ENCODE measurements at regions not wholly inside any gene's neighbourhood (a gene's known extent, or its start where the extent isn't known, plus 50 kb on each side); places are given as distances from the start of the nearest gene placed in this dataset.

GRCh38 chr6:133818320-133818719 is 70.6 kb upstream of the TCF21 start:
- Histone ChIP-seq H3K36me3 (ENCODE audit: control insufficient read depth in 2 of 2, insufficient read depth in 2 of 2, low read length in 1 of 2) (no peaks in the 10 kb centered on the region), H3K4me1 (ENCODE audit: control insufficient read depth in 2 of 2, insufficient read depth in 2 of 2, low read length in 1 of 2) (no peaks in the 10 kb centered on the region), H3K27me3 (ENCODE audit: control insufficient read depth in 1 of 2, insufficient read depth in 2 of 2, low read length in 2 of 2) (peaks cover 0 to 2% of the 10 kb centered on the region in 2 donors), H3K27ac (ENCODE audit: low read depth in 2 of 2, low read length in 1 of 2) (no peak overlapping the region), H3K9me3 (ENCODE audit: control insufficient read depth in 2 of 2, insufficient read depth in 1 of 2, low read depth in 1 of 2, low read length in 1 of 2) (no peaks in the 10 kb centered on the region), H3K4me3 (ENCODE audit: low read depth in 1 of 2, low read length in 2 of 2) (no peak overlapping the region)
- 70 to 75% methylated on average over 6 of the region's 6 CpGs for WGBS, 2 donors

- Histone ChIP-seq H3K27me3 (ENCODE audit: control insufficient read depth in 1 of 2, insufficient read depth in 2 of 2, low read length in 2 of 2) (peaks cover 0 to 2% of the 10 kb centered on the region in 2 donors), H3K27ac (ENCODE audit: low read depth in 2 of 2, low read length in 1 of 2) (no peak overlapping the region), H3K9me3 (ENCODE audit: control insufficient read depth in 2 of 2, insufficient read depth in 1 of 2, low read depth in 1 of 2, low read length in 1 of 2) (no peaks in the 10 kb centered on the region), H3K4me3 (ENCODE audit: low read depth in 1 of 2, low read length in 2 of 2) (no peak overlapping the region), H3K36me3 (ENCODE audit: control insufficient read depth in 2 of 2, insufficient read depth in 2 of 2, low read length in 1 of 2) (no peaks in the 10 kb centered on the region), H3K4me1 (ENCODE audit: control insufficient read depth in 2 of 2, insufficient read depth in 2 of 2, low read length in 1 of 2) (no peaks in the 10 kb centered on the region)
- WGBS, 2 donors: 70 to 77% methylated on average over 3 of the region's 3 CpGs
Observed at GRCh38 chr6:133820208-133820607, 68.7 kb upstream of the TCF21 start.

- Histone ChIP-seq H3K27me3 (ENCODE audit: control insufficient read depth in 1 of 2, insufficient read depth in 2 of 2, low read length in 2 of 2) (no peaks in the 10 kb centered on the region), H3K9me3 (ENCODE audit: control insufficient read depth in 2 of 2, insufficient read depth in 1 of 2, low read depth in 1 of 2, low read length in 1 of 2) (no peaks in the 10 kb centered on the region), H3K36me3 (ENCODE audit: control insufficient read depth in 2 of 2, insufficient read depth in 2 of 2, low read length in 1 of 2) (no peaks in the 10 kb centered on the region), H3K4me3 (ENCODE audit: low read depth in 1 of 2, low read length in 2 of 2) (no peak overlapping the region), H3K27ac (ENCODE audit: low read depth in 2 of 2, low read length in 1 of 2) (no peak overlapping the region), H3K4me1 (ENCODE audit: control insufficient read depth in 2 of 2, insufficient read depth in 2 of 2, low read length in 1 of 2) (no peaks in the 10 kb centered on the region)
Observed at GRCh38 chr6:133827766-133828165, 61.1 kb upstream of the TCF21 start.

GRCh38 chr6:133833949-133834359 is 55.0 kb upstream of the TCF21 start:
- Histone ChIP-seq H3K27me3 (ENCODE audit: control insufficient read depth in 1 of 2, insufficient read depth in 2 of 2, low read length in 2 of 2) (no peaks in the 10 kb centered on the region), H3K4me3 (ENCODE audit: low read depth in 1 of 2, low read length in 2 of 2) (no peak overlapping the region), H3K27ac (ENCODE audit: low read depth in 2 of 2, low read length in 1 of 2) (peak overlapping the region in 1 of 2 donors; percentile 20), H3K36me3 (ENCODE audit: control insufficient read depth in 2 of 2, insufficient read depth in 2 of 2, low read length in 1 of 2) (no peaks in the 10 kb centered on the region), H3K9me3 (ENCODE audit: control insufficient read depth in 2 of 2, insufficient read depth in 1 of 2, low read depth in 1 of 2, low read length in 1 of 2) (no peaks in the 10 kb centered on the region), H3K4me1 (ENCODE audit: control insufficient read depth in 2 of 2, insufficient read depth in 2 of 2, low read length in 1 of 2) (peaks cover 0 to 4% of the 10 kb centered on the region in 2 donors)
- 52 to 56% methylated on average over 3 of the region's 3 CpGs for WGBS, 2 donors

DNA sequence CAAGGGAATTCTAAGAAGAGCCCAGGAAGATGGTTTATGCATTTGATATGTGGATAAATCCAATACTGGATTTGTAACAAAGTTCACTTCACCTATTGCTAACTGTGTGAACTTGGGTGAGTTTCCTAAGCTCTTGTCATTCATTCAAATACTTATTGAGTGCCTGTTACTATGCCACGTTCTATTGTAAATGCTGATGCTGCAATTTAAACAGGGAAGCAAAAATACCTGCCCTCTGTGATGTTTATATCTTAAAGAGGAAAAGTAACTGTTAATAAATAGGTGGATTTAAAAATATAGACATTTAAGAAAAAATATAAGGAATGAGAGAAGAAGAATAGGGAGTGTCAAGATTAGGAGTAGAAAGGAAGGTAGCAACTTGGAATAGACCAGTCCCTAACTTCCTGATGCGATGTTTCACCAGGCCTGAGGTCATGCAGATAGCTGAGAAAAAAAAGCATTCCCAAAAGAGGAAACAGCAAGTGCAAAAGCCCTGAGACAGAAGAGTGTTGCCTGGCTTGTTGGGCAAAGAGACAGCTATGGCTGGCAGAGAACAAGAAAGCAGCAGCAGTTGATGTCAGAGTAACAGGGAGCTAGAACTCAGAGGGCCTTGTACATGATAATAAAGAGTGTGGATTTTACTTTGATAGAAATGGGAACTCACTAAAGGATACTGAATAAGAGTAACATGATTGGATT is 54.3 kb upstream of the TCF21 start:
- no peaks in the 10 kb centered on the region for H3K36me3 ChIP-seq (ENCODE audit: control insufficient read depth in 2 of 2, insufficient read depth in 2 of 2, low read length in 1 of 2)
- WGBS, 2 donors: 73 to 74% methylated on average over 2 of the region's 2 CpGs

GRCh38 chr6:133835901-133836300 is 53.0 kb upstream of the TCF21 start:
- no peak overlapping the region for H3K27ac ChIP-seq (ENCODE audit: low read depth in 2 of 2, low read length in 1 of 2)
- H3K4me3 ChIP-seq (ENCODE audit: low read depth in 1 of 2, low read length in 2 of 2): no peak overlapping the region
- H3K27me3 ChIP-seq (ENCODE audit: control insufficient read depth in 1 of 2, insufficient read depth in 2 of 2, low read length in 2 of 2): no peaks in the 10 kb centered on the region
- peaks cover 0 to 4% of the 10 kb centered on the region in 2 donors for H3K4me1 ChIP-seq (ENCODE audit: control insufficient read depth in 2 of 2, insufficient read depth in 2 of 2, low read length in 1 of 2)
- H3K9me3 ChIP-seq (ENCODE audit: control insufficient read depth in 2 of 2, insufficient read depth in 1 of 2, low read depth in 1 of 2, low read length in 1 of 2): no peaks in the 10 kb centered on the region
- H3K36me3 ChIP-seq (ENCODE audit: control insufficient read depth in 2 of 2, insufficient read depth in 2 of 2, low read length in 1 of 2): no peaks in the 10 kb centered on the region
- 88 to 90% methylated on average over 4 of the region's 4 CpGs for WGBS, 2 donors

More for the DNA sequence above, 54.3 kb upstream of the TCF21 start:
- no peaks in the 10 kb centered on the region for H3K9me3 ChIP-seq (ENCODE audit: control insufficient read depth in 2 of 2, insufficient read depth in 1 of 2, low read depth in 1 of 2, low read length in 1 of 2)
- H3K27ac ChIP-seq (ENCODE audit: low read depth in 2 of 2, low read length in 1 of 2): no peak overlapping the region
- no peaks in the 10 kb centered on the region for H3K27me3 ChIP-seq (ENCODE audit: control insufficient read depth in 1 of 2, insufficient read depth in 2 of 2, low read length in 2 of 2)
- peaks cover 0 to 4% of the 10 kb centered on the region in 2 donors for H3K4me1 ChIP-seq (ENCODE audit: control insufficient read depth in 2 of 2, insufficient read depth in 2 of 2, low read length in 1 of 2)
- H3K4me3 ChIP-seq (ENCODE audit: low read depth in 1 of 2, low read length in 2 of 2): no peak overlapping the region

DNA sequence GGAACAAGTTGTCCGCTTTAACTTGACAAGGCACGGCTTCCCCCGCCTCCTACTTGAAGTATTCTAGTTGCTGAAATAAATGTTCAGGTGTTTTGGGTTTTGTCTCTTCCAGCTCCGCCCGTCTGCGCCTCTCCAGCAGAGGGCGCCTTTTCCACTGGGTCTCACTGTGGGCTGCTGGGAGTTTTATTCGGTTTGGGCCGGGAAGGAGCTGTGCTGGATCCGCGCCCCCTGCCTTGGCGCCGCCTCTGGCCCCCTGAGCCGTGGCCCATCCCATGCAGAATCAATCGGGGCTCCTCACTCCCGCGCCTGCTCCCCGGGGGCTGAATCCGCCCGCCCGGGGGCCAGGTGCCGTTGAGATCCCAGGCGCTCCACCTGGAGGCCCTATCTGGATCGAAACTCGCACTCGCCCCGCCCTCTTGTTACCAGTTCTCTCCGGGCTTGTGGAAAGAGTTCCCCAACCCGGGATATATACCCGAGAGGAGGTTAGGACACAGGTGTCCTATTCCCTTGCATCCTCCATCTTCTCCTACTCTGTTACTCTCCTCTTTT is 51.0 kb upstream of the TCF21 start:
- peak overlapping the region; percentile 55 to 67 for H3K4me3 ChIP-seq (ENCODE audit: low read depth in 1 of 2, low read length in 2 of 2)
- H3K27ac ChIP-seq (ENCODE audit: low read depth in 2 of 2, low read length in 1 of 2): no peak overlapping the region
- 18% methylated on average over 30 of the region's 30 CpGs for WGBS, 2 donors
- H3K36me3 ChIP-seq (ENCODE audit: control insufficient read depth in 2 of 2, insufficient read depth in 2 of 2, low read length in 1 of 2): no peaks in the 10 kb centered on the region
- no peaks in the 10 kb centered on the region for H3K9me3 ChIP-seq (ENCODE audit: control insufficient read depth in 2 of 2, insufficient read depth in 1 of 2, low read depth in 1 of 2, low read length in 1 of 2)
- H3K4me1 ChIP-seq (ENCODE audit: control insufficient read depth in 2 of 2, insufficient read depth in 2 of 2, low read length in 1 of 2): peaks cover 0 to 4% of the 10 kb centered on the region in 2 donors
- no peaks in the 10 kb centered on the region for H3K27me3 ChIP-seq (ENCODE audit: control insufficient read depth in 1 of 2, insufficient read depth in 2 of 2, low read length in 2 of 2)

All from esophagus (tissue), 2 donors.